ENCODE measurements at regions not wholly inside any gene's neighbourhood (a gene's known extent, or its start where the extent isn't known, plus 50 kb on each side); places are given as distances from the start of the nearest gene placed in this dataset.

DNA sequence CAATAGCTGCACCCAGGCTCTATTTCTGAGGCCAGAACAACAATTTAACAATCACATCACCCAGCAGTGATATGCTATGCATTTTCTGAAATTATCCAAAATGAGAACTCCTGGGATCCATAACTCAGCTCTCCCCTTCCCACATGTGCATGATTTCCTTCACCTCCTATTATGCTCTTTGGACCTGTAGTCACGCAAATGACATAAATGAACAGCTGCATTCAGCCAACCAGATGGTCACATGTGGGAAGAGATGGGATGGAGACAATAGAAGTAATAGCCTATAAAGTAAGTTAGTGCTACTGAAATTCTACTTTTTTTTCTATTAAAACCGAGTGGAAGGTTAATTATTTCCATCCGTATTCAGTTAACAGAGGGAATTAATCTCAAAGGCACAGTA, 662.1 kb upstream of the ID4 start:
- H4K20me1 ChIP-seq (ENCODE audit: control insufficient read depth, insufficient read depth, low read depth, low read length) = no peaks in the 10 kb centered on the region
- H3K79me2 ChIP-seq (ENCODE audit: control insufficient read depth, low read length) = no peaks in the 10 kb centered on the region
- no peaks in the 10 kb centered on the region for H3F3A ChIP-seq (ENCODE audit: control insufficient read depth, insufficient read depth)
- H3K4me1 ChIP-seq (ENCODE audit: control insufficient read depth, low read length) = no peaks in the 10 kb centered on the region
- TF ChIP-seq, protein P1, sequence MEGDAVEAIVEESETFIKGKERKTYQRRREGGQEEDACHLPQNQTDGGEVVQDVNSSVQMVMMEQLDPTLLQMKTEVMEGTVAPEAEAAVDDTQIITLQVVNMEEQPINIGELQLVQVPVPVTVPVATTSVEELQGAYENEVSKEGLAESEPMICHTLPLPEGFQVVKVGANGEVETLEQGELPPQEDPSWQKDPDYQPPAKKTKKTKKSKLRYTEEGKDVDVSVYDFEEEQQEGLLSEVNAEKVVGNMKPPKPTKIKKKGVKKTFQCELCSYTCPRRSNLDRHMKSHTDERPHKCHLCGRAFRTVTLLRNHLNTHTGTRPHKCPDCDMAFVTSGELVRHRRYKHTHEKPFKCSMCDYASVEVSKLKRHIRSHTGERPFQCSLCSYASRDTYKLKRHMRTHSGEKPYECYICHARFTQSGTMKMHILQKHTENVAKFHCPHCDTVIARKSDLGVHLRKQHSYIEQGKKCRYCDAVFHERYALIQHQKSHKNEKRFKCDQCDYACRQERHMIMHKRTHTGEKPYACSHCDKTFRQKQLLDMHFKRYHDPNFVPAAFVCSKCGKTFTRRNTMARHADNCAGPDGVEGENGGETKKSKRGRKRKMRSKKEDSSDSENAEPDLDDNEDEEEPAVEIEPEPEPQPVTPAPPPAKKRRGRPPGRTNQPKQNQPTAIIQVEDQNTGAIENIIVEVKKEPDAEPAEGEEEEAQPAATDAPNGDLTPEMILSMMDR (IDR thresholded peaks at IDR 0.05; ENCODE audit: low read depth, low read length, poor library complexity, severe bottlenecking) = no peak
- TF ChIP-seq EZH2phosphoT487 (IDR thresholded peaks at IDR 0.05; ENCODE audit: borderline replicate concordance, low read length) = no peak
- no peaks in the 10 kb centered on the region for H3K9me3 ChIP-seq (ENCODE audit: control insufficient read depth, insufficient read depth, low read length)
- no peaks in the 10 kb centered on the region for H3K27me3 ChIP-seq (ENCODE audit: control insufficient read depth, low read length)
- H3K27ac ChIP-seq (ENCODE audit: low read depth, low read length) = no peak overlapping the region
- H3K4me2 ChIP-seq (ENCODE audit: low read length) = no peak overlapping the region
- no peaks in the 10 kb centered on the region for H3K9me2 ChIP-seq (replicated peaks; ENCODE audit: control insufficient read depth, low read length)
- no peaks in the 10 kb centered on the region for H3K36me3 ChIP-seq (ENCODE audit: control insufficient read depth, low read length)
- H3K4me3 ChIP-seq (ENCODE audit: low read length) = no peak overlapping the region

DNA sequence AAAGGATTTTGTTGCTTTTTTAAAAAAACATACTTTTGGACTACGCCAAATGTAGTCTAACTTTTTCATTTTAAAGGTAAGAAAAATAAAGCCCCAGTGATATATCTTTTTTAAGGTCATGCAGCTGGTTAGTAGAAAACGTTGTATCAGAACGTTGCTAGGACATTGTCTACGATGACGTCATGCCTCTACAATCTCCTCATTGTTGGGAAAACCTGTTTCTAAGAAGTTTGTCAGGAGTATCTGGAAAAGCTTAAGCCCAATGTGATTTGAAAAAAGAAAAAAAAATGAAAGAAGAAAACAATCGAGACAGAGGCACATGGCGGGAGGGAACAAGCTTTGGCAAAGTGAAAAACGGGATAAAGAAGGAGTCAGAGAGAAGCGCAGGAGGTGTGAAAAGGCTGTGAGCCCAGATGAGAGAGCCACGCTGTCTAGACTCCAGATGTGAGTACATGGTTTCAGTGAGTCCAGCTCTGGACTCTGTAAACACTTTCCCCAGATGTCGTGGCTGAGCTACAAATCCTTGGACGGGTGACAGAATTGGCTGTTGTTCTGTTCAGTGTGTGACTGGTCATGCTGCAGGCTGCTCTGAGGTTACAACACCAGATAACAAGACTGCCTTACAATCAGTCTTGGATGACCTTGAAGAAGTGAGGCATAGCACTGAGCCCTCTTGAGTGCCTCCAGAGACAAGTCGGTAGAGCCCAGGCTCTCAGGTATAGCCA, 656.7 kb upstream of the ID4 start:
- Histone ChIP-seq H3K4me3 (ENCODE audit: low read length) (no peak overlapping the region), H3K9me3 (ENCODE audit: control insufficient read depth, insufficient read depth, low read length) (no peaks in the 10 kb centered on the region), H3K36me3 (ENCODE audit: control insufficient read depth, low read length) (no peaks in the 10 kb centered on the region), H3F3A (ENCODE audit: control insufficient read depth, insufficient read depth) (no peaks in the 10 kb centered on the region), H3K4me2 (ENCODE audit: low read length) (no peak overlapping the region), H3K79me2 (ENCODE audit: control insufficient read depth, low read length) (no peaks in the 10 kb centered on the region), H3K27ac (ENCODE audit: low read depth, low read length) (no peak overlapping the region), H3K9me2 (replicated peaks; ENCODE audit: control insufficient read depth, low read length) (no peaks in the 10 kb centered on the region), H3K27me3 (ENCODE audit: control insufficient read depth, low read length) (no peaks in the 10 kb centered on the region), H4K20me1 (ENCODE audit: control insufficient read depth, insufficient read depth, low read depth, low read length) (no peaks in the 10 kb centered on the region), H3K4me1 (ENCODE audit: control insufficient read depth, low read length) (no peaks in the 10 kb centered on the region)
- TF ChIP-seq EZH2phosphoT487 (IDR thresholded peaks at IDR 0.05; ENCODE audit: borderline replicate concordance, low read length) = no peak

DNA sequence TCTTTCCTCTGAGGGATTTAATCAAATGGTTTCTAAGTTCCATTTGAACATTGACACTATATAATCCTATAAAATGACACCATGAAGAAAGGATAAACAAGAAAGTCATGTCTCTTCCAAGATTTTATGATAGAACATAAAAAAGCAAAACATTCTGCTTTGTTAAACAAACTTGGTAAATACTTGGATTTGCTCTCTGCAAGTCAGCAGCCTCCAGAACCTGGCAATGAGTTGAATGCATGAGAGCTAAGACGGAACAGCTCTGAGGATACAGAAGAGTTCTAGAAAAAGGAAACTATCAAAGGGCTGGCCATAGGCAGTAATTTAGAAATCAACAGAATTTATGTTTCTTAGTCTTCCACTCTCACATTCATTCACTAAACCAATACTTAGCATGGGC, 656.0 kb upstream of the ID4 start:
- no peak for TF ChIP-seq EZH2phosphoT487 (IDR thresholded peaks at IDR 0.05; ENCODE audit: borderline replicate concordance, low read length)
- TF ChIP-seq, protein P1 (IDR thresholded peaks at IDR 0.05; ENCODE audit: low read depth, low read length, poor library complexity, severe bottlenecking) = no peak
- H3K4me1 ChIP-seq (ENCODE audit: control insufficient read depth, low read length) = no peaks in the 10 kb centered on the region
- no peaks in the 10 kb centered on the region for H3F3A ChIP-seq (ENCODE audit: control insufficient read depth, insufficient read depth)
- H3K4me2 ChIP-seq (ENCODE audit: low read length) = no peak overlapping the region
- no peaks in the 10 kb centered on the region for H3K36me3 ChIP-seq (ENCODE audit: control insufficient read depth, low read length)
- H3K4me3 ChIP-seq (ENCODE audit: low read length) = no peak overlapping the region
- no peaks in the 10 kb centered on the region for H3K9me3 ChIP-seq (ENCODE audit: control insufficient read depth, insufficient read depth, low read length)
- H3K79me2 ChIP-seq (ENCODE audit: control insufficient read depth, low read length) = no peaks in the 10 kb centered on the region
- H3K27ac ChIP-seq (ENCODE audit: low read depth, low read length) = no peak overlapping the region
- H3K27me3 ChIP-seq (ENCODE audit: control insufficient read depth, low read length) = no peaks in the 10 kb centered on the region
- H4K20me1 ChIP-seq (ENCODE audit: control insufficient read depth, insufficient read depth, low read depth, low read length) = no peaks in the 10 kb centered on the region
- no peaks in the 10 kb centered on the region for H3K9me2 ChIP-seq (replicated peaks; ENCODE audit: control insufficient read depth, low read length)

DNA sequence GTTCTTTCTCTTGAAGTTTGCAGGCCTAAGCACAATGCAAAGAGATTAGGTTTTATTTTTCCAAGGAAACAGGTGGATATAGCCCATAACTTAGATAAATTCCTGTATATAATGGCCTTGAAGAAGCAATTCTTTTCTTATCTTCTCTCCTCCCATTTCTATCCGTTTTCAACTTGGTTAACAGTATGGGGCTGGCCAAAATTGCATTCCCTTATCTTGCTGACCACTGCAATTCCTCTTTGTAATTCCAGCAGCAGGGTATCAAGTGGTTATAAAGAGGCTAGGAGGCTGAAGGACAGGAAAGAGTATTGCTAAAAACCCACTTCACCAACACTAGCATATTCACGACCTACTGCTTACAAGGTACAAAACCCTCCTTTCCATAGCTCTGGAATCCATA, 643.5 kb upstream of the ID4 start:
- Histone ChIP-seq H3K27ac (ENCODE audit: low read depth, low read length) (no peak overlapping the region), H3K27me3 (ENCODE audit: control insufficient read depth, low read length) (no peaks in the 10 kb centered on the region), H3F3A (ENCODE audit: control insufficient read depth, insufficient read depth) (no peaks in the 10 kb centered on the region), H3K9me2 (replicated peaks; ENCODE audit: control insufficient read depth, low read length) (no peaks in the 10 kb centered on the region; the same call in 1 of the 2 replicates), H3K4me2 (ENCODE audit: low read length) (no peak overlapping the region), H3K4me1 (ENCODE audit: control insufficient read depth, low read length) (no peaks in the 10 kb centered on the region), H3K79me2 (ENCODE audit: control insufficient read depth, low read length) (no peaks in the 10 kb centered on the region), H4K20me1 (ENCODE audit: control insufficient read depth, insufficient read depth, low read depth, low read length) (no peaks in the 10 kb centered on the region), H3K36me3 (ENCODE audit: control insufficient read depth, low read length) (no peaks in the 10 kb centered on the region), H3K4me3 (ENCODE audit: low read length) (no peak overlapping the region), H3K9me3 (ENCODE audit: control insufficient read depth, insufficient read depth, low read length) (no peaks in the 10 kb centered on the region)
- TF ChIP-seq, protein P1 (IDR thresholded peaks at IDR 0.05; ENCODE audit: low read depth, low read length, poor library complexity, severe bottlenecking) = no peak
- no peak for TF ChIP-seq EZH2phosphoT487 (IDR thresholded peaks at IDR 0.05; ENCODE audit: borderline replicate concordance, low read length)
